ENCODE measurements at regions not wholly inside any gene's neighbourhood (a gene's known extent, or its start where the extent isn't known, plus 50 kb on each side); places are given as distances from the start of the nearest gene placed in this dataset.

DNA sequence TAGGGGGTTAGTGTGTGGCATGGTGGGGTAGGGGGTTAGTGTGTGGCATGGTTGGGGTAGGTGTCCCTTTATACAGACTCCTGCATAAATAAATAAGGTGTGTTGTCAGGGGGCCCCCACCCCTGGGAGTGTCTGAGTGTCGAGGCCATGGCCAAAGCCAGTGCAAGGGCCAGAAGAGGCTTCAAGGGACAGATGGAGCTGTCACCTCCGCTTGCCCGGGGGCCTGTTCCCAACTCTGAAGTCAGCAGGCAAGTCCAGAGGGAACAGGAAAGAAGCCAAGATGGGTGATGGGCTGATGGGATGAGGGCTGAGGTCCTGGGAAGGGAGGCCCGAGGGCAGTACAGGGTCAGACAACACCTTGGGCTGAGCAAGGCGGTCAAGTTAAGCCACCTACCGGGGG, 997.8 kb downstream of the BRD1 start:
- no peak overlapping the region for H3K4me3 Mint-ChIP-seq
- no peak overlapping the region for H3K27ac Mint-ChIP-seq
- TF ChIP-seq, protein P1, sequence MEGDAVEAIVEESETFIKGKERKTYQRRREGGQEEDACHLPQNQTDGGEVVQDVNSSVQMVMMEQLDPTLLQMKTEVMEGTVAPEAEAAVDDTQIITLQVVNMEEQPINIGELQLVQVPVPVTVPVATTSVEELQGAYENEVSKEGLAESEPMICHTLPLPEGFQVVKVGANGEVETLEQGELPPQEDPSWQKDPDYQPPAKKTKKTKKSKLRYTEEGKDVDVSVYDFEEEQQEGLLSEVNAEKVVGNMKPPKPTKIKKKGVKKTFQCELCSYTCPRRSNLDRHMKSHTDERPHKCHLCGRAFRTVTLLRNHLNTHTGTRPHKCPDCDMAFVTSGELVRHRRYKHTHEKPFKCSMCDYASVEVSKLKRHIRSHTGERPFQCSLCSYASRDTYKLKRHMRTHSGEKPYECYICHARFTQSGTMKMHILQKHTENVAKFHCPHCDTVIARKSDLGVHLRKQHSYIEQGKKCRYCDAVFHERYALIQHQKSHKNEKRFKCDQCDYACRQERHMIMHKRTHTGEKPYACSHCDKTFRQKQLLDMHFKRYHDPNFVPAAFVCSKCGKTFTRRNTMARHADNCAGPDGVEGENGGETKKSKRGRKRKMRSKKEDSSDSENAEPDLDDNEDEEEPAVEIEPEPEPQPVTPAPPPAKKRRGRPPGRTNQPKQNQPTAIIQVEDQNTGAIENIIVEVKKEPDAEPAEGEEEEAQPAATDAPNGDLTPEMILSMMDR (IDR thresholded peaks at IDR 0.05), result no peak
- H3K36me3 Mint-ChIP-seq (ENCODE audit: low read depth), result no peaks in the 10 kb centered on the region; the same call in 1 of the 2 replicates
- H3K27me3 Mint-ChIP-seq (ENCODE audit: insufficient read depth), result peaks cover 3% of the 10 kb centered on the region; the same call in 1 of the 2 replicates
- H3K4me1 Mint-ChIP-seq (ENCODE audit: low read depth), result no peaks in the 10 kb centered on the region
- DNase-seq, result no peak
- H3K9me3 Mint-ChIP-seq, result peaks cover 71% of the 10 kb centered on the region

GRCh38 chr22:48828688-48829087, 999.0 kb downstream of the BRD1 start:
- H3K36me3 Mint-ChIP-seq (ENCODE audit: low read depth), result peaks cover 6% of the 10 kb centered on the region
- TF ChIP-seq, protein P1 (IDR thresholded peaks at IDR 0.05), result no peak
- no peak overlapping the region for H3K27ac Mint-ChIP-seq
- no peak for DNase-seq
- H3K9me3 Mint-ChIP-seq, result peaks cover 75% of the 10 kb centered on the region
- no peaks in the 10 kb centered on the region for H3K4me1 Mint-ChIP-seq (ENCODE audit: low read depth)
- H3K27me3 Mint-ChIP-seq (ENCODE audit: insufficient read depth), result peaks cover 3% of the 10 kb centered on the region; the same call in 1 of the 2 replicates
- no peak overlapping the region for H3K4me3 Mint-ChIP-seq

GRCh38 chr22:48827904-48828555, 999.6 kb downstream of the BRD1 start:
- Mint-ChIP-seq H3K4me3 (no peak overlapping the region), H3K9me3 (peaks cover 74% of the 10 kb centered on the region), H3K36me3 (ENCODE audit: low read depth) (peaks cover 10% of the 10 kb centered on the region), H3K27ac (no peak overlapping the region), H3K27me3 (ENCODE audit: insufficient read depth) (peaks cover 3% of the 10 kb centered on the region; the same call in 1 of the 2 replicates), H3K4me1 (ENCODE audit: low read depth) (no peaks in the 10 kb centered on the region)
- DNase-seq, result no peak
- TF ChIP-seq, protein P1 (IDR thresholded peaks at IDR 0.05), result no peak

DNA sequence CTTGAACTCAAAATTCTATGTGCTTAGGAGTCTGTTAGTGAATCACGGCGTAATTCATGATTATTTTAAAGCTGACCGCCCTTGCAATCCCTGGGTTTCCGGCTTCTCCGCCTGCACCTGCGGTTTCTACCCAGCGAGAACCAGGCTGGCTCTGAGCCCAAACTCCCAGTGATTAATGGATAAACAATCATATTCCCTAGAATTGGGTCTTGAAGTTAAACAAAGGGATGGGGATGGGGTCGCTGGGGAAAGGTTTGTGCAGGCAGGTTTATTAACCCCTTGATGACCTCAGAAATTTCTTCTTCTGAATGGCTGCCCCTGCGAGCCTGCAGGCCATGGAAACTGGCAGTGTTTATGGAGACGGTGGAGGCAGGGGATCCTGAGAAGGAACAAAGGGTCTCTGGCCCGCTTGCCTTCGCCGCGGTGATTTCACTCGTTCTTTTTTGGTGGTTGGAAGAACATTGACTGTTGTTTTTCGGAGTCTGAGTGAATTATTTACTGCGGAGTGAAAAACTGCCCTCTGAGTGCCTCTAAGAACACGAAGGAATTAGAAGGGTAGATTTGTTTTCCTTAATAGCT, 1000.3 kb downstream of the BRD1 start:
- Mint-ChIP-seq H3K27me3 (ENCODE audit: insufficient read depth) (peaks cover 3% of the 10 kb centered on the region; the same call in 1 of the 2 replicates), H3K9me3 (peaks cover 72% of the 10 kb centered on the region), H3K4me3 (no peak overlapping the region), H3K4me1 (ENCODE audit: low read depth) (no peaks in the 10 kb centered on the region), H3K36me3 (ENCODE audit: low read depth) (peaks cover 14% of the 10 kb centered on the region), H3K27ac (no peak overlapping the region)
- TF ChIP-seq, protein P1 (IDR thresholded peaks at IDR 0.05), result no peak
- no peak for DNase-seq

DNA sequence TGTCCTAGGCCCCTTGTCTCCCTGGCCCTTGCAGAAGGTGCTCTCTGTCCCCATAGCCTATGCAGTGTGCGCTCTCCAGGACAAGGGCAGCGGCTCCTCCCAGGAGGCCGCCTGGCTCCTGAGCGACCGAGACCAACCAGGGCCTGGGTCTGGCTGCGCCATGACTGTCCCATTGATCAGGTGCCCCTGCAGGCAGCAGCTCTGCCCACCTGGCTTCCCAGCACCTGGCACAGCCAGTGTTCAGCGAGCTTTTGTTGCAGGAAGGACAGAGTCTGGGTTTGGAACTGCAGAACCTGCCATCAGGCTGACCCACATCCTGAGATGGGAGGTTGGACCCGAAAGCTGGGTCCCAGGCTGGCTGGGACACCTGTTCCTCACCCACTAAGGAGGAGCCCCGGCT, 1001.1 kb downstream of the BRD1 start:
- H3K27me3 Mint-ChIP-seq (ENCODE audit: insufficient read depth), result peaks cover 3% of the 10 kb centered on the region; the same call in 1 of the 2 replicates
- H3K27ac Mint-ChIP-seq, result no peak overlapping the region
- peaks cover 14% of the 10 kb centered on the region for H3K36me3 Mint-ChIP-seq (ENCODE audit: low read depth)
- no peak overlapping the region for H3K4me3 Mint-ChIP-seq
- no peaks in the 10 kb centered on the region for H3K4me1 Mint-ChIP-seq (ENCODE audit: low read depth)
- no peak for DNase-seq
- TF ChIP-seq, protein P1 (IDR thresholded peaks at IDR 0.05), result no peak
- H3K9me3 Mint-ChIP-seq, result peaks cover 72% of the 10 kb centered on the region
